AG09309 (cell line): ENCODE measurements at regions not wholly inside any gene's neighbourhood (a gene's known extent, or its start where the extent isn't known, plus 50 kb on each side); places are given as distances from the start of the nearest gene placed in this dataset.
"Not testable (repeated sequence)": the region's sequence is repeated elsewhere in the genome, so short reads cannot be mapped to it uniquely, and the experiment has no call there.

ENCODE experiments used
- DNase-seq: peaks from one replicate; pipeline ENCODE4 v3.0.0-alpha.2; 2010; ENCODE audit warnings: low read depth
- H3K4me3 ChIP-seq: 2 replicates; pipeline ENCODE4 v1.5.1; 2011; ENCODE audit warnings: mild to moderate bottlenecking, low read depth, low read length, moderate library complexity; ENCODE audit not compliant: control insufficient read depth

GRCh38 chr16:31975826-31976419, 102.3 kb downstream of the ZNF267 start:
- not testable (repeated sequence) for DNase-seq

GRCh38 chr16:31978463-31978862, 104.9 kb downstream of the ZNF267 start:
- not testable (repeated sequence) for H3K4me3 ChIP-seq, DNase-seq

More at GRCh38 chr16:31975826-31976419, 102.3 kb downstream of the ZNF267 start:
- H3K4me3 ChIP-seq = not testable (repeated sequence)

GRCh38 chr16:31981739-31982138, 108.1 kb downstream of the ZNF267 start:
- DNase-seq, H3K4me3 ChIP-seq: not testable (repeated sequence)

GRCh38 chr16:31982986-31983385, 109.4 kb downstream of the ZNF267 start:
- DNase-seq, H3K4me3 ChIP-seq: not testable (repeated sequence)

- not testable (repeated sequence) for H3K4me3 ChIP-seq, DNase-seq
Measured at GRCh38 chr16:31983666-31984065, 110.1 kb downstream of the ZNF267 start.

GRCh38 chr16:31986895-31987294, 113.3 kb downstream of the ZNF267 start:
- DNase-seq, H3K4me3 ChIP-seq: not testable (repeated sequence)

- H3K4me3 ChIP-seq, DNase-seq: not testable (repeated sequence)
Measured at GRCh38 chr16:31988595-31989581, 115.3 kb downstream of the ZNF267 start.

GRCh38 chr16:31990261-31990660, 116.7 kb downstream of the ZNF267 start:
- DNase-seq = not testable (repeated sequence)

GRCh38 chr16:31990980-31991379, 117.4 kb downstream of the ZNF267 start:
- not testable (repeated sequence) for DNase-seq, H3K4me3 ChIP-seq

More at GRCh38 chr16:31990261-31990660, 116.7 kb downstream of the ZNF267 start:
- H3K4me3 ChIP-seq = not testable (repeated sequence)

GRCh38 chr16:31996325-31996724, 122.7 kb downstream of the ZNF267 start:
- H3K4me3 ChIP-seq, DNase-seq: not testable (repeated sequence)

GRCh38 chr16:32002496-32002895, 128.9 kb downstream of the ZNF267 start:
- DNase-seq, H3K4me3 ChIP-seq: not testable (repeated sequence)

- not testable (repeated sequence) for DNase-seq, H3K4me3 ChIP-seq
Measured at GRCh38 chr16:32003819-32004218, 130.2 kb downstream of the ZNF267 start.

GRCh38 chr16:32038783-32039496, 165.3 kb downstream of the ZNF267 start:
- not testable (repeated sequence) for H3K4me3 ChIP-seq

GRCh38 chr16:32039919-32040318, 166.3 kb downstream of the ZNF267 start:
- H3K4me3 ChIP-seq, DNase-seq: not testable (repeated sequence)

More at GRCh38 chr16:32038783-32039496, 165.3 kb downstream of the ZNF267 start:
- not testable (repeated sequence) for DNase-seq

- H3K4me3 ChIP-seq, DNase-seq: not testable (repeated sequence)
Measured at GRCh38 chr16:32066016-32066651, 187.0 kb upstream of the TP53TG3D start.

- not testable (repeated sequence) for DNase-seq, H3K4me3 ChIP-seq
Measured at GRCh38 chr16:32071586-32071985, 181.5 kb upstream of the TP53TG3D start.

GRCh38 chr16:32083891-32084290, 169.2 kb upstream of the TP53TG3D start:
- not testable (repeated sequence) for DNase-seq, H3K4me3 ChIP-seq
